Ovary (tissue), 3 donors: ENCODE measurements at regions not wholly inside any gene's neighbourhood (a gene's known extent, or its start where the extent isn't known, plus 50 kb on each side); places are given as distances from the start of the nearest gene placed in this dataset.

Experiments used
- CTCF ChIP-seq, 3 donors: fragments of 450-650 bp in 2 of 3; fragments of 200-600 bp in 1 of 3; IDR thresholded peaks; one replicate each; pipeline versions ENCODE4 v1.5.1 to v1.8.0; 2016 to 2022; ENCODE audit warnings: antibody characterized with exemption in 3 of 3, mild to moderate bottlenecking in 1 of 3
- EP300 ChIP-seq: sonication (generic); formaldehyde crosslinking; IDR thresholded peaks from one replicate; pipeline ENCODE4 v1.6.1; 2017; ENCODE audit warnings: antibody characterized with exemption
- POLR2A ChIP-seq: fragments of 450-650 bp; IDR thresholded peaks from one replicate; pipeline ENCODE4 v1.6.1; 2017; ENCODE audit warnings: antibody characterized with exemption, mild to moderate bottlenecking, moderate library complexity
- donor health status: DM: no; HTN: no; CAD: no.

GRCh38 chr6:133761706-133762105 lies 127.2 kb upstream of the TCF21 start:
- TF ChIP-seq CTCF (IDR thresholded peaks at IDR 0.05) (no peak), EP300 (no peak), POLR2A (no peak)
